Nephron progenitor cell (in vitro differentiated cells): ENCODE measurements at regions not wholly inside any gene's neighbourhood (a gene's known extent, or its start where the extent isn't known, plus 50 kb on each side); places are given as distances from the start of the nearest gene placed in this dataset.

Source experiments
- DNase-seq: peaks from one replicate; pipeline ENCODE4 v3.0.0; 2021
- H3K27ac Mint-ChIP-seq: 2 replicates; pipeline ENCODE4 v1.8.0; 2021; ENCODE audit warnings: mild to moderate bottlenecking, moderate library complexity, mixed read lengths
- H3K27me3 Mint-ChIP-seq: 2 replicates; pipeline ENCODE4 v1.8.0; 2021; ENCODE audit warnings: mild to moderate bottlenecking, low read depth, mixed read lengths; ENCODE audit not compliant: poor library complexity
- H3K36me3 Mint-ChIP-seq: 2 replicates; pipeline ENCODE4 v1.8.0; 2021; ENCODE audit warnings: low read depth, mixed read lengths
- H3K4me1 Mint-ChIP-seq: 2 replicates; pipeline ENCODE4 v1.8.0; 2021; ENCODE audit warnings: mixed read lengths
- H3K4me3 Mint-ChIP-seq: 2 replicates; pipeline ENCODE4 v1.8.0; 2021; ENCODE audit warnings: mild to moderate bottlenecking, moderate library complexity, mixed read lengths
- H3K9me3 Mint-ChIP-seq: 2 replicates; pipeline ENCODE4 v1.8.0; 2021; ENCODE audit warnings: mild to moderate bottlenecking, moderate library complexity, mixed read lengths
- TF ChIP-seq, protein P1 (sequence below): fragments of 200-600 bp; sonication (generic); IDR thresholded peaks from 2 replicates; pipeline ENCODE4 v1.5.0; 2021; ENCODE audit warnings: antibody characterized with exemption

DNA sequence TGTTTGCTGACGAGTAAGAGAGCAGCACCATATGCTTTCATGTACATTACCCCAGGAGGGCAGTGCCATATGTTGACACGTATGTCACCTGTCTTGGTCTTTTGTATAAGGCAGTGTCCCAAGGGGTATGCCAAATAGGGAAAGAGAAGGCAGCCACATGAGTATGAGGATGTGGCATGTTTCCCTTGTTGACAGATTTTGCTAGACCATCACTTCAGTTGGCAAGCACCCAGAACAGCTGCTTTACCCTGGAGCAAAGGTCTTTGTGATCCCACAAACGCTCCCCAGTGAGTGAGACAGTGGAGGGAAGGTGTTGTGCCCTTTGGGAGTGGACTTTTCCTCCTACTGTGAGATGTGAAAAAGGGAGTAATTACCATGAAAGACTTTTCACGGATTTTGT is 350.1 kb downstream of the ETV1 start:
- Mint-ChIP-seq H3K27ac (no peak overlapping the region), H3K9me3 (no peaks in the 10 kb centered on the region), H3K36me3 (no peaks in the 10 kb centered on the region), H3K4me3 (no peak overlapping the region), H3K27me3 (no peaks in the 10 kb centered on the region), H3K4me1 (peaks cover 10% of the 10 kb centered on the region)
- no peak for DNase-seq
- TF ChIP-seq, protein P1, sequence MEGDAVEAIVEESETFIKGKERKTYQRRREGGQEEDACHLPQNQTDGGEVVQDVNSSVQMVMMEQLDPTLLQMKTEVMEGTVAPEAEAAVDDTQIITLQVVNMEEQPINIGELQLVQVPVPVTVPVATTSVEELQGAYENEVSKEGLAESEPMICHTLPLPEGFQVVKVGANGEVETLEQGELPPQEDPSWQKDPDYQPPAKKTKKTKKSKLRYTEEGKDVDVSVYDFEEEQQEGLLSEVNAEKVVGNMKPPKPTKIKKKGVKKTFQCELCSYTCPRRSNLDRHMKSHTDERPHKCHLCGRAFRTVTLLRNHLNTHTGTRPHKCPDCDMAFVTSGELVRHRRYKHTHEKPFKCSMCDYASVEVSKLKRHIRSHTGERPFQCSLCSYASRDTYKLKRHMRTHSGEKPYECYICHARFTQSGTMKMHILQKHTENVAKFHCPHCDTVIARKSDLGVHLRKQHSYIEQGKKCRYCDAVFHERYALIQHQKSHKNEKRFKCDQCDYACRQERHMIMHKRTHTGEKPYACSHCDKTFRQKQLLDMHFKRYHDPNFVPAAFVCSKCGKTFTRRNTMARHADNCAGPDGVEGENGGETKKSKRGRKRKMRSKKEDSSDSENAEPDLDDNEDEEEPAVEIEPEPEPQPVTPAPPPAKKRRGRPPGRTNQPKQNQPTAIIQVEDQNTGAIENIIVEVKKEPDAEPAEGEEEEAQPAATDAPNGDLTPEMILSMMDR = no peak

GRCh38 chr7:13641714-13642113 is 347.8 kb downstream of the ETV1 start:
- H3K9me3 Mint-ChIP-seq = no peaks in the 10 kb centered on the region
- no peaks in the 10 kb centered on the region for H3K27me3 Mint-ChIP-seq
- H3K36me3 Mint-ChIP-seq = no peaks in the 10 kb centered on the region
- H3K4me3 Mint-ChIP-seq = no peak overlapping the region
- no peak for DNase-seq
- TF ChIP-seq, protein P1 = no peak
- H3K27ac Mint-ChIP-seq = no peak overlapping the region
- peaks cover 10% of the 10 kb centered on the region for H3K4me1 Mint-ChIP-seq

GRCh38 chr7:13651167-13651566 is 338.3 kb downstream of the ETV1 start:
- Mint-ChIP-seq H3K4me3 (no peak overlapping the region), H3K27me3 (no peaks in the 10 kb centered on the region), H3K9me3 (no peaks in the 10 kb centered on the region), H3K36me3 (no peaks in the 10 kb centered on the region), H3K4me1 (no peaks in the 10 kb centered on the region), H3K27ac (no peak overlapping the region)
- DNase-seq = no peak
- TF ChIP-seq, protein P1 = no peak

DNA sequence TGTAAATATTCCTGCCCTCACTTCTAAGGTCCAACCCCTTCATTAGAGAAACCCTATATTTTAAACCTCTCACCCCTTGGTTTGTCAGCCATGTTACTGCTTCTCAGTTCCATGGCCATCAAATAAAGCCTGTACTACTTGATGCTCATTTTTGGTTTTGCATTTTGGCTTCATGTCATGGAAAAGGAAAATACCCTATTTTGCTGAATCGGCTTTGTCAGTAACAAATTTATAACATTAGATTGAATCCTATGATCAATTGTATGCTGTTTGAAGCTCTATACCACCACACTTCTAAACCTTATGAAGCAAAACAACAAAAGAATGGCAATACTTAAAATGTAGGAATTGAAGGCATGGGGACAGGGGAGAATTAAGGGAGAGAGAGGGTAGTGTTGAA is 333.1 kb downstream of the ETV1 start:
- H3K36me3 Mint-ChIP-seq = no peaks in the 10 kb centered on the region
- no peak overlapping the region for H3K27ac Mint-ChIP-seq
- H3K9me3 Mint-ChIP-seq = peaks cover 8% of the 10 kb centered on the region
- H3K4me3 Mint-ChIP-seq = no peak overlapping the region
- no peak for DNase-seq
- H3K27me3 Mint-ChIP-seq = no peaks in the 10 kb centered on the region
- TF ChIP-seq, protein P1 = no peak
- H3K4me1 Mint-ChIP-seq = no peaks in the 10 kb centered on the region

DNA sequence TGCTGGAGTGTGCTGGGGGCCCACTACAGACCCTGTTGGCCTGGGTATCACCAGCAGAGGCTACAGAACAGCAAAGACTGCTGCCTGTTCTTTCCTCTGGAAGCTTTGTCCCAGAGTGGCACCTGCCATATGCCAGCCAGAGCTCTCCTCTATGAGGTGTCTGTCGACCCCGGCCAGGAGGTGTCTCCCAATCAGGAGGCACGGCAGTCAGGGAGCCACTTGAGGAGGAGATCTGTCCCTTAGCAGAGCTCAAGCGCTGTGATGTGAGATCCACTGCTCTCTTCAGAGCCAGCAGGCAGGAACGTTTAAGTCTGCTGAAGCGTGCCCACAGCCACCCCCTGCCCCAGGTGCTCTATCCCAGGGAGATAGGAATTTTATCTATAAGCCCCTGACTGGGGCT is 316.2 kb downstream of the ETV1 start:
- Mint-ChIP-seq H3K27ac (no peak overlapping the region), H3K9me3 (peaks cover 63% of the 10 kb centered on the region), H3K36me3 (no peaks in the 10 kb centered on the region), H3K4me3 (no peak overlapping the region), H3K27me3 (no peaks in the 10 kb centered on the region), H3K4me1 (no peaks in the 10 kb centered on the region)
- TF ChIP-seq, protein P1 = no peak
- peak; percentile 1 for DNase-seq

DNA sequence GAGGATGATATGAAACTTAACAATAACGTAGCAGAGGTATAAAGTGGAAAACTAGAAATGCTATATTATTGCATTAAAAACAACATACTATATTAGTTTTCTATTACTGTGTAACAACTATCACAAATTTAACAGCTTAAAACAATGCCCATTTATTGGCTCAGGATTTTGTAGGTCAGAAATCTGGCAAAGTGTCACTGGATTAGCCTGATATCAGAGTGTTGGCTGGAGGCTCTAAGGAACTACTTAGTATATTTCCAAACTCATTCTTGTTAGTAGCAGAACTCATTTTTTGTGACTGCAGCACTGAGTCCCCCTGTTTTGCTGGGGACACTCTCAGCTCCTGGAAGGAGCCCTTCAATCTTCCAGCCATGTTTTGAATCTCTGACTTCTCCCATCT is 306.8 kb downstream of the ETV1 start:
- TF ChIP-seq, protein P1 = no peak
- no peak for DNase-seq
- Mint-ChIP-seq H3K36me3 (no peaks in the 10 kb centered on the region), H3K27me3 (peaks cover 5% of the 10 kb centered on the region), H3K4me1 (no peaks in the 10 kb centered on the region), H3K4me3 (no peak overlapping the region), H3K27ac (no peak overlapping the region), H3K9me3 (peaks cover 12% of the 10 kb centered on the region)
